Loucy (cell line): ENCODE measurements at regions not wholly inside any gene's neighbourhood (a gene's known extent, or its start where the extent isn't known, plus 50 kb on each side); places are given as distances from the start of the nearest gene placed in this dataset.

Source experiments
- H2AFZ ChIP-seq: fragments of 200-600 bp; sonication (generic); 2 replicates; pipeline ENCODE4 v1.6.0; 2016; ENCODE audit warnings: antibody characterized with exemption, mild to moderate bottlenecking, low read length, moderate library complexity
- H3F3A ChIP-seq: fragments of 200-600 bp; 2 replicates; pipeline ENCODE4 v1.6.0; 2016; ENCODE audit warnings: antibody characterized with exemption, low read depth, mild to moderate bottlenecking
- H3K27me3 ChIP-seq: fragments of 200-600 bp; sonication (generic); 2 replicates; pipeline ENCODE4 v1.6.1; 2014; ENCODE audit warnings: low read length, mild to moderate bottlenecking; ENCODE audit not compliant: insufficient read depth, poor library complexity, severe bottlenecking
- H3K36me3 ChIP-seq: fragments of 200-600 bp; sonication (generic); 2 replicates; pipeline ENCODE4 v1.6.1; 2016; ENCODE audit warnings: low read length; ENCODE audit not compliant: insufficient read depth
- H3K4me1 ChIP-seq: fragments of 200-600 bp; sonication (generic); 2 replicates; pipeline ENCODE4 v1.5.1; 2014; ENCODE audit warnings: low read length, mild to moderate bottlenecking; ENCODE audit not compliant: insufficient read depth, poor library complexity, severe bottlenecking
- H3K4me2 ChIP-seq: fragments of 200-600 bp; sonication (generic); 2 replicates; pipeline ENCODE4 v1.6.0; 2014; ENCODE audit warnings: antibody characterized with exemption, low read length, low read depth, mild to moderate bottlenecking; ENCODE audit not compliant: poor library complexity, severe bottlenecking
- H3K4me3 ChIP-seq: fragments of 200-600 bp; sonication (generic); 2 replicates; pipeline ENCODE4 v1.5.1; 2014; ENCODE audit warnings: low read length, mild to moderate bottlenecking, mixed read lengths; ENCODE audit not compliant: poor library complexity, severe bottlenecking
- H3K79me2 ChIP-seq: fragments of 200-600 bp; sonication (generic); 2 replicates; pipeline ENCODE4 v1.6.1; 2014; ENCODE audit warnings: low read length; ENCODE audit not compliant: insufficient read depth
- H3K9ac ChIP-seq: fragments of 200-600 bp; sonication (generic); 2 replicates; pipeline ENCODE4 v1.6.0; 2014; ENCODE audit warnings: mild to moderate bottlenecking, low read depth, low read length, moderate library complexity; ENCODE audit not compliant: poor library complexity, severe bottlenecking
- H3K9me2 ChIP-seq: fragments of 200-600 bp; sonication (generic); replicated peaks from 2 replicates; pipeline ENCODE4 v1.6.1; 2016; ENCODE audit warnings: low read depth, low read length, mixed read lengths
- H3K9me3 ChIP-seq: fragments of 200-600 bp; sonication (generic); 2 replicates; pipeline ENCODE4 v1.6.1; 2014; ENCODE audit warnings: mild to moderate bottlenecking, antibody characterized with exemption, low read length, low read depth; ENCODE audit not compliant: insufficient read depth
- H4K20me1 ChIP-seq: fragments of 200-600 bp; sonication (generic); 2 replicates; pipeline ENCODE4 v1.6.0; 2014; ENCODE audit warnings: antibody characterized with exemption, low read length, mild to moderate bottlenecking; ENCODE audit not compliant: insufficient read depth, poor library complexity, severe bottlenecking
- CTCF ChIP-seq: fragments of 200-600 bp; sonication (generic); conservative IDR thresholded peaks from 2 replicates; pipeline ENCODE4 v1.5.1; 2014; ENCODE audit warnings: mild to moderate bottlenecking, antibody characterized with exemption, low read length
- EZH2phosphoT487 ChIP-seq: fragments of 200-600 bp; IDR thresholded peaks from 2 replicates; pipeline ENCODE4 v1.6.1; 2018; ENCODE audit warnings: antibody characterized with exemption, mild to moderate bottlenecking, moderate library complexity, borderline replicate concordance

- Histone ChIP-seq H3K79me2 (no peaks in the 10 kb centered on the region), H3K4me2 (no peak overlapping the region), H3K4me1 (no peaks in the 10 kb centered on the region), H2AFZ (no peak overlapping the region), H3K4me3 (no peak overlapping the region), H3K9ac (no peak overlapping the region), H3K27me3 (no peaks in the 10 kb centered on the region), H4K20me1 (no peaks in the 10 kb centered on the region), H3K36me3 (no peaks in the 10 kb centered on the region), H3F3A (no peaks in the 10 kb centered on the region), H3K9me3 (peaks cover under 1% of the 10 kb centered on the region; the same call in 1 of the 2 replicates), H3K9me2 (no peaks in the 10 kb centered on the region)
- TF ChIP-seq CTCF (no peak), EZH2phosphoT487 (no peak)
Measured at GRCh38 chr7:156095908-156096539, 283.8 kb upstream of the SHH start.

- no peaks in the 10 kb centered on the region for H4K20me1 ChIP-seq
- no peak overlapping the region for H3K9ac ChIP-seq
- TF ChIP-seq EZH2phosphoT487 (no peak), CTCF (no peak)
- no peaks in the 10 kb centered on the region; the same call in 1 of the 2 replicates for H3K9me3 ChIP-seq
- H3K27me3 ChIP-seq: no peaks in the 10 kb centered on the region
- no peak overlapping the region for H2AFZ ChIP-seq
- H3K36me3 ChIP-seq: no peaks in the 10 kb centered on the region
- H3K4me1 ChIP-seq: no peaks in the 10 kb centered on the region
- no peak overlapping the region for H3K4me3 ChIP-seq
- no peaks in the 10 kb centered on the region for H3F3A ChIP-seq
- H3K79me2 ChIP-seq: no peaks in the 10 kb centered on the region
- H3K9me2 ChIP-seq: no peaks in the 10 kb centered on the region
- no peak overlapping the region for H3K4me2 ChIP-seq
Measured at GRCh38 chr7:156094350-156095146, 282.3 kb upstream of the SHH start.

GRCh38 chr7:156092307-156092706 lies 280.0 kb upstream of the SHH start:
- Histone ChIP-seq H3K9me2 (no peaks in the 10 kb centered on the region), H3K9me3 (no peaks in the 10 kb centered on the region; the same call in 1 of the 2 replicates), H3K79me2 (no peaks in the 10 kb centered on the region), H3K4me2 (no peak overlapping the region), H4K20me1 (no peaks in the 10 kb centered on the region), H3K4me3 (no peak overlapping the region), H3K9ac (no peak overlapping the region), H3F3A (no peaks in the 10 kb centered on the region), H2AFZ (no peak overlapping the region), H3K27me3 (no peaks in the 10 kb centered on the region), H3K4me1 (no peaks in the 10 kb centered on the region), H3K36me3 (no peaks in the 10 kb centered on the region)
- TF ChIP-seq CTCF: no peak
- no peak for TF ChIP-seq EZH2phosphoT487
